ENCODE measurements at regions not wholly inside any gene's neighbourhood (a gene's known extent, or its start where the extent isn't known, plus 50 kb on each side); places are given as distances from the start of the nearest gene placed in this dataset.

MicroRNAs in the stretch of these regions (microRNA counts, 767-probe panel; counts per million panel counts)
- microRNA hsa-miR-30a-5p = 4,338 to 5,482 counts per million in 2 donors

Small RNAs in the stretch of these regions (microRNA-seq; reads per million reads assigned to microRNA genes)
- gene MIR30A (ENCODE audit: borderline number of aligned reads in 2 of 2, borderline replicate concordance in 1 of 2) (1,514 to 2,675 reads per million in 2 donors), gene MIR30C2 (ENCODE audit: borderline number of aligned reads in 2 of 2, borderline replicate concordance in 1 of 2) (50.1 to 71.8 reads per million in 2 donors)

Small RNAs in the stretch of these regions (small RNA-seq; reads per million reads assigned to genes)
- gene MIR30A = 560 to 925 reads per million in 2 donors
- gene MIR30C2 = 4.8 to 5.3 reads per million in 2 donors
- 0 to 0.09 reads per million in 2 donors for gene RNU4-66P

Data from testis (tissue), 2 donors.